PC-9 (cell line): ENCODE measurements at regions not wholly inside any gene's neighbourhood (a gene's known extent, or its start where the extent isn't known, plus 50 kb on each side); places are given as distances from the start of the nearest gene placed in this dataset.

ENCODE experiments used
- BruUV-seq: library from RNA; stranded (reverse); fragments of 400-500 nt; replicated peaks from 2 replicates; lab custom pipeline; 2021; lab: Mats Ljungman, UMichigan
- CTCF ChIA-PET: fragments of 300-600 bp; sonication (Branson Sonifier 250); formaldehyde crosslinking; loops from one replicate; lab custom pipeline; 2022; ENCODE audit warnings: antibody characterized with exemption; lab: Charles Lee
- POLR2A ChIA-PET: fragments of 300-600 bp; sonication (Branson Sonifier 250); formaldehyde crosslinking; loops from one replicate; lab custom pipeline; 2022; ENCODE audit warnings: antibody characterized with exemption; ENCODE audit not compliant: unreplicated experiment; lab: Charles Lee
- DNase-seq, 2 experiments: peaks; one replicate each; pipeline versions ENCODE4 v3.0.0 to v3.0.0-alpha.2; 2015 to 2022; ENCODE audit warnings: mixed read lengths in 1 of 2
- H2AFZ ChIP-seq: fragments of 200-600 bp; sonication (generic); 2 replicates; pipeline ENCODE4 v1.8.1; 2017; ENCODE audit warnings: antibody characterized with exemption
- H3F3A ChIP-seq: fragments of 200-600 bp; sonication (generic); 2 replicates; pipeline ENCODE4 v1.8.1; 2017; ENCODE audit warnings: antibody characterized with exemption, mild to moderate bottlenecking, low read depth; ENCODE audit not compliant: insufficient read depth
- H3K27ac ChIP-seq: fragments of 200-600 bp; sonication (generic); 2 replicates; pipeline ENCODE4 v1.6.1; 2016; ENCODE audit warnings: mixed run types
- H3K27me3 ChIP-seq: fragments of 200-600 bp; sonication (generic); 2 replicates; pipeline ENCODE4 v1.6.1; 2016; ENCODE audit warnings: low read depth, mixed run types; ENCODE audit not compliant: insufficient read depth
- H3K36me3 ChIP-seq: fragments of 200-600 bp; sonication (generic); 2 replicates; pipeline ENCODE4 v1.6.1; 2016; ENCODE audit warnings: low read depth, mixed run types
- H3K4me1 ChIP-seq: fragments of 200-600 bp; sonication (generic); replicated peaks from 2 replicates; pipeline ENCODE4 v1.6.1; 2016; ENCODE audit warnings: mixed run types; ENCODE audit not compliant: insufficient read depth
- H3K4me2 ChIP-seq: fragments of 200-600 bp; sonication (generic); 2 replicates; pipeline ENCODE4 v1.6.1; 2017; ENCODE audit warnings: mixed run types
- H3K4me3 ChIP-seq: fragments of 200-600 bp; sonication (generic); 2 replicates; pipeline ENCODE4 v1.6.1; 2016; ENCODE audit warnings: mixed run types
- H3K79me2 ChIP-seq: fragments of 200-600 bp; sonication (generic); 2 replicates; pipeline ENCODE4 v1.6.1; 2017; ENCODE audit warnings: low read depth, mixed run types
- H3K9me2 ChIP-seq: fragments of 200-600 bp; sonication (generic); 2 replicates; pipeline ENCODE4 v1.8.1; 2017; ENCODE audit warnings: mild to moderate bottlenecking; ENCODE audit not compliant: insufficient read depth
- H3K9me3 ChIP-seq: fragments of 200-600 bp; sonication (generic); 2 replicates; pipeline ENCODE4 v1.8.1; 2016; ENCODE audit warnings: low read depth; ENCODE audit not compliant: insufficient read depth
- H4K20me1 ChIP-seq: fragments of 200-600 bp; sonication (generic); 2 replicates; pipeline ENCODE4 v1.8.1; 2017; ENCODE audit not compliant: insufficient read depth
- CTCF ChIP-seq: fragments of 200-600 bp; sonication (generic); conservative IDR thresholded peaks from 2 replicates; pipeline ENCODE4 v1.6.1; 2017; ENCODE audit warnings: mixed run types, antibody characterized with exemption, mild to moderate bottlenecking, moderate library complexity
- EZH2 ChIP-seq: fragments of 200-600 bp; sonication (generic); IDR thresholded peaks from 2 replicates; pipeline ENCODE4 v1.8.0; 2017; ENCODE audit warnings: antibody characterized with exemption, low read depth
- intact Hi-C: fragments of 100-400 bp; cut with micrococcal nuclease; formaldehyde crosslinking; loops from one replicate; pipeline ENCODE4 v1.10.0; 2022; ENCODE audit not compliant: unreplicated experiment

GRCh38 chr1:216926720-216927510 is 203.7 kb upstream of the ESRRG start:
- TF ChIP-seq CTCF (no peak), EZH2 (no peak)
- POLR2A ChIA-PET, result no interaction called here
- Histone ChIP-seq H3K27me3 (no peaks in the 10 kb centered on the region), H3K9me3 (no peaks in the 10 kb centered on the region), H3K4me3 (no peak overlapping the region), H3F3A (no peaks in the 10 kb centered on the region), H2AFZ (no peak overlapping the region), H3K36me3 (no peaks in the 10 kb centered on the region), H3K9me2 (no peaks in the 10 kb centered on the region), H3K27ac (no peak overlapping the region), H3K4me1 (no peaks in the 10 kb centered on the region; the same call in 1 of the 2 replicates), H3K79me2 (no peaks in the 10 kb centered on the region), H3K4me2 (no peak overlapping the region), H4K20me1 (no peaks in the 10 kb centered on the region)
- no TSS peak for BruUV-seq
- CTCF ChIA-PET, result no interaction called here
- intact Hi-C loops, result no loop called here
- no peak for DNase-seq

GRCh38 chr1:216925962-216926625 is 202.9 kb upstream of the ESRRG start:
- no peaks in the 10 kb centered on the region for H4K20me1 ChIP-seq
- no peak overlapping the region for H3K4me2 ChIP-seq
- no peaks in the 10 kb centered on the region for H3K9me2 ChIP-seq
- ChIA-PET POLR2A (no interaction called here), CTCF (no interaction called here)
- H3K79me2 ChIP-seq, result no peaks in the 10 kb centered on the region
- DNase-seq, result no peak
- no peak for TF ChIP-seq CTCF
- TF ChIP-seq EZH2, result no peak
- intact Hi-C loops, result no loop called here
- no TSS peak for BruUV-seq
- H3K27ac ChIP-seq, result no peak overlapping the region
- H2AFZ ChIP-seq, result no peak overlapping the region
- no peaks in the 10 kb centered on the region for H3F3A ChIP-seq
- no peaks in the 10 kb centered on the region for H3K9me3 ChIP-seq
- no peaks in the 10 kb centered on the region; the same call in 1 of the 2 replicates for H3K4me1 ChIP-seq
- no peaks in the 10 kb centered on the region for H3K36me3 ChIP-seq
- no peaks in the 10 kb centered on the region for H3K27me3 ChIP-seq
- H3K4me3 ChIP-seq, result no peak overlapping the region

- no peak for DNase-seq
- CTCF ChIA-PET, result no interaction called here
- no peaks in the 10 kb centered on the region for H3K27me3 ChIP-seq
- BruUV-seq, result no TSS peak
- H4K20me1 ChIP-seq, result no peaks in the 10 kb centered on the region
- POLR2A ChIA-PET, result no interaction called here
- intact Hi-C loops, result no loop called here
- no peaks in the 10 kb centered on the region for H3K9me2 ChIP-seq
- no peak for TF ChIP-seq CTCF
- no peak for TF ChIP-seq EZH2
- no peak overlapping the region for H2AFZ ChIP-seq
- H3K4me2 ChIP-seq, result no peak overlapping the region
- no peak overlapping the region for H3K4me3 ChIP-seq
- H3K9me3 ChIP-seq, result no peaks in the 10 kb centered on the region
- H3K27ac ChIP-seq, result no peak overlapping the region
- no peaks in the 10 kb centered on the region for H3K36me3 ChIP-seq
- H3K4me1 ChIP-seq, result no peaks in the 10 kb centered on the region
- no peaks in the 10 kb centered on the region for H3F3A ChIP-seq
- H3K79me2 ChIP-seq, result no peaks in the 10 kb centered on the region
Observed at GRCh38 chr1:216924732-216925131, 201.5 kb upstream of the ESRRG start.
